SK-N-SH (cell line): ENCODE measurements at regions not wholly inside any gene's neighbourhood (a gene's known extent, or its start where the extent isn't known, plus 50 kb on each side); places are given as distances from the start of the nearest gene placed in this dataset.

Experiments used
- CTCF ChIP-seq: fragments of 200-600 bp; sonication (generic); IDR thresholded peaks from 2 replicates; pipeline ENCODE4 v1.6.1; 2017; ENCODE audit warnings: antibody characterized with exemption, mild to moderate bottlenecking, moderate library complexity
- POLR2AphosphoS5 ChIP-seq: IDR thresholded peaks from 2 replicates; pipeline ENCODE4 v1.6.1; 2012; ENCODE audit warnings: low read depth, low read length
- RFX5 ChIP-seq: IDR thresholded peaks from 2 replicates; pipeline ENCODE4 v1.6.1; 2012; ENCODE audit warnings: mild to moderate bottlenecking, improper control_type of control experiment, low read length
- SMC3 ChIP-seq: IDR thresholded peaks from 2 replicates; pipeline ENCODE4 v1.6.1; 2012; ENCODE audit warnings: low read depth, low read length, improper control_type of control experiment
- TAF1 ChIP-seq: IDR thresholded peaks from 2 replicates; pipeline ENCODE4 v1.6.1; 2012; ENCODE audit warnings: low read depth, mild to moderate bottlenecking, low read length, moderate library complexity, borderline replicate concordance
- TCF12 ChIP-seq: IDR thresholded peaks from 2 replicates; pipeline ENCODE4 v1.4.0; 2012
- TF ChIP-seq, protein P1 (sequence below): fragments of 150-350 bp; IDR thresholded peaks from 2 replicates; pipeline ENCODE4 v1.6.1; 2017; ENCODE audit warnings: antibody characterized with exemption, low read length, low read depth, borderline replicate concordance
- TF ChIP-seq, protein P2 (sequence below): fragments of 150-350 bp; IDR thresholded peaks from 2 replicates; pipeline ENCODE4 v1.6.1; 2016; ENCODE audit warnings: mild to moderate bottlenecking, low read depth, low read length

- TF ChIP-seq CTCF (no peak), TCF12 (no peak), RFX5 (no peak), SMC3 (no peak), POLR2AphosphoS5 (no peak), TAF1 (no peak)
- TF ChIP-seq, protein P1, sequence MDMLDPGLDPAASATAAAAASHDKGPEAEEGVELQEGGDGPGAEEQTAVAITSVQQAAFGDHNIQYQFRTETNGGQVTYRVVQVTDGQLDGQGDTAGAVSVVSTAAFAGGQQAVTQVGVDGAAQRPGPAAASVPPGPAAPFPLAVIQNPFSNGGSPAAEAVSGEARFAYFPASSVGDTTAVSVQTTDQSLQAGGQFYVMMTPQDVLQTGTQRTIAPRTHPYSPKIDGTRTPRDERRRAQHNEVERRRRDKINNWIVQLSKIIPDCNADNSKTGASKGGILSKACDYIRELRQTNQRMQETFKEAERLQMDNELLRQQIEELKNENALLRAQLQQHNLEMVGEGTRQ = no peak
- TF ChIP-seq, protein P2, sequence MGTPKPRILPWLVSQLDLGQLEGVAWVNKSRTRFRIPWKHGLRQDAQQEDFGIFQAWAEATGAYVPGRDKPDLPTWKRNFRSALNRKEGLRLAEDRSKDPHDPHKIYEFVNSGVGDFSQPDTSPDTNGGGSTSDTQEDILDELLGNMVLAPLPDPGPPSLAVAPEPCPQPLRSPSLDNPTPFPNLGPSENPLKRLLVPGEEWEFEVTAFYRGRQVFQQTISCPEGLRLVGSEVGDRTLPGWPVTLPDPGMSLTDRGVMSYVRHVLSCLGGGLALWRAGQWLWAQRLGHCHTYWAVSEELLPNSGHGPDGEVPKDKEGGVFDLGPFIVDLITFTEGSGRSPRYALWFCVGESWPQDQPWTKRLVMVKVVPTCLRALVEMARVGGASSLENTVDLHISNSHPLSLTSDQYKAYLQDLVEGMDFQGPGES = no peak
Observed at GRCh38 chr13:53878861-53879260, 850.2 kb downstream of the OLFM4 start.
